Muscle of arm (tissue), 1 donor: ENCODE measurements at regions not wholly inside any gene's neighbourhood (a gene's known extent, or its start where the extent isn't known, plus 50 kb on each side); places are given as distances from the start of the nearest gene placed in this dataset.
"Not testable (repeated sequence)": the region's sequence is repeated elsewhere in the genome, so short reads cannot be mapped to it uniquely, and the experiment has no call there.

Experiments used
- DNase-seq: peaks from one replicate; pipeline ENCODE4 v3.0.0-alpha.2; 2013

DNA sequence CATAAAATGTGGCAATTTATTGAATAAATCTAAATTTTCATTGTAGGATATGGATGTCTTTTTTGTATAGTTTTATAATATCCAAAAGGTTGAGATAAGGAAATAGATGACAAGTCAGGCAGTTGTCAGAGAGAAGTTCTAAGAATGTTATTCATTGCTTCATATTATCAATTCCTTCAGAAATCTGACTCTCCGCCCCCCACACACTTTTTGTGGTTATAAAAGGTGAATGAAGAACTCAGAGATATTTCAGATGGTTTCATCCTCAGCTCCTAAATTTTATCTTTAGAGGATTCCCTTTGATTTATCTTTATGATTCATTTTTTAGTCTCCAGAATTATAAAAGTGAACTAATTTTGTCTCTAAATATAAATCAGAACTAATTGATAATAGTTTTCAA, 136.1 kb upstream of the NOX3 start:
- no peak for DNase-seq

DNA sequence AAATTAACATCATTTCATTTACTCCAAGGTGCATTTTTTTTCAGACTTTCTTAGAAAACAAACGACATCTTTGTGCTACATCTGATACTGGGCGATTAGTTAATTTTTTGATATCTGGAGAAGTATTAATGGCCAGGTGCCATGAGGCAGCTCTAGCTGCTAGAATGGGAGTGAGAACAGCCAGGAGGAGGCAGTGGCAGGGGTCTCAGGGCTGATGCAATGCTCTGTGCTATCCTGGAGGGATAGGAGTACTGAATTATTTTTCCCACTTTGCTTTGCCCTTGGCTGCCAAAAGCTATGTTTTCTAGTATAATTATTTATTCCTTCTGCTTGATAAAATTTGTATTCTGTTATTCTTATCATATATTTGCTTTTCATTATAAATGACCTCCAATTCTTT, 133.6 kb upstream of the NOX3 start:
- no peak for DNase-seq

DNA sequence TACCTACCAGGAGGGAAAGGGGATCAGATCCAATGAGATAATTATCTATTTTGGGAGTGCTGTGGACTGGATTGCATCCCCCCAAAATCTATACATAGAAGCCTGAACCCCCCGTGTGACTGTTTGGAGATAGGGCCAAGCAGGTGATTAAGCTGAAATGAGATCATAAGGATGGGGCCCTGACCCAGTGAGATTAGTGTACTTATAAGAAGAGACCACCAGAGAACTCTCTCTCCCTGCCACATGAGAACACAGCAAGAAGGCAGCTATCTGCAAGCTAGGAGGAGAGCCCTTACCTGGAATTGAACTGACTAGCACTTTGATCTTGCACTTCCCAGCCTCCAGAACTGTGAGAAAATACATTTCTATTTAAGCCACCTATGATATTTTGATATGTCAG, 132.2 kb upstream of the NOX3 start:
- no peak for DNase-seq

DNA sequence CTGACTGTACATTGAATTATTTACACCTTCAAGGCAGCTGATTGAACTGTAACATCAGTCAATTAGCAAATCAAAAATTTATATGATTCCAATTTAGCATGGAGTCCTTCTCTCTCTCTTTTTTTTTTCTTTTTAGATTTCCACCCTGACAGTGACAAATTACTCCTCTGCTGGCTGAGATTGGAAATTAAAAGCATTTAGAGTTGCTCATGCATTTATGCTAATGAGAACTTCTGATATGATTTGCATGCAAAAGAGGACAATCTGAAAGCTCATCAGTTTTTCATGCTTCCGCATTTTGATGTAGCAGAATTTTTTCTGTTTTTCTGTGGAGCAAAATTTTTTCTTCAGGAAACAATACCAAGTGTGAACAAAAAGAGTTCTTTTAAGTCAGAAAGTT, 130.5 kb upstream of the NOX3 start:
- DNase-seq, result no peak

DNA sequence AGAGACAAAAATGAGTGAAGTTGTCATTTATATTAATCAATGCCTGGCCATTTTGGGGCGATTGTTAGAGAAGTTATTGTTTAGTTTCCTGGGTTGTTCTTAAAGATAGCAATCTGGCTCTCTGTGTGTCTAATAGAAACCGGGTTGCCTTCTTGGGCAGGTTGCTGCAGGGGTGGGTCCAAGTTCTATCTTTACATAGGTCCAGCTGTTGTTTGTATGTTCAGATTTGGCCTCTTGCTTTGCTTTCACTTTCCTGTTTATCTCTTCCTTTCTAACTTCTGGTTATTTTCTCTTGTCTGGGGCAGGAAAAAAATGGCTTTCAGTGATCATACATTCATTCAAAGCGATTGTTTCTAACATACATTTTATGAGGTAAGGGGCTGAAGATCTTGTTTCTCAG, 128.4 kb upstream of the NOX3 start:
- DNase-seq, result no peak

DNA sequence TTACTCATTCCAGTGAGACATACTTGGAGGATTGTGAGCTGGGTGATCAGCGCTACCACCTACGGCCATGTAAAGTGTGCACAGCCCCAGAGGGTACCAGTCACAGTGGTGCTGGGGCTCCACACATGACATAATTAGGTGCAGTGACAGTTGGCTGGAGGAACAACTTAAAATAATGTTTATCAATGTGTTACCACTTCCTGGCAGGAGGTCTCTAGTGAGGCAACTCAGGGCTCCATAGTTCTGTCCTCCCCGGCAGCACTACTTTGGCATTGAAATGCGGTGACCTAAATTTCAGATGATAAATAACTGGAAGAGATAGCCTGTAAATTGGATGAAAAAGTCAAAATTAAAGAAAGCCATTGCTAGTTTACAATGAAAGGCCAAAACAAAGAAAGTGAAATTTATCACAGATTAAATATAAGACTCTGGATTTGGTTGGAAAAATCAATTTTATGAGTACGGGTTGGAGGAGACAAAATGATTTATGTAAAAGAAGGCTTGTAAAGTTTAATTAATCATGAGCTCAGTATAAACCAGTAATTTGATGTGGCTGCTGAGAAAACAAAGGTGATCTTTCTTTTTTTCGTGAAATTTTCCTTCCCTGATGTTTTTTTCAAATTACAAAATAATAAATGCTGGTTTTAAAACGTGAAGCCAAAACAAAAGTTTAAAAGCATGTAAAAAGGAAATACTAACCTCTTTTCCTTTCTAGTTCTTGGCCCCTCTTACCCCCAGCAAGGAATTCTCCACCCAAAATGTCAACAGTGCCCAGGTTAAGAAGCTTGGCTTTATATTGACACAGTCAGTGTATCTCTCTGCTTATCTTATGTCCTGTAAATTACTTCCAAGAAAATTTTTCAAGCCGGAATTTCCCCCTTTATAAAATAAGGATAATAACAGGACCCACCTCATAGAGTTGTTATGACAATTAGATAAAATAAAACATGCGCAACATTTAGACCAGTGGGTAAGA, 126.7 kb upstream of the NOX3 start:
- no peak for DNase-seq

DNA sequence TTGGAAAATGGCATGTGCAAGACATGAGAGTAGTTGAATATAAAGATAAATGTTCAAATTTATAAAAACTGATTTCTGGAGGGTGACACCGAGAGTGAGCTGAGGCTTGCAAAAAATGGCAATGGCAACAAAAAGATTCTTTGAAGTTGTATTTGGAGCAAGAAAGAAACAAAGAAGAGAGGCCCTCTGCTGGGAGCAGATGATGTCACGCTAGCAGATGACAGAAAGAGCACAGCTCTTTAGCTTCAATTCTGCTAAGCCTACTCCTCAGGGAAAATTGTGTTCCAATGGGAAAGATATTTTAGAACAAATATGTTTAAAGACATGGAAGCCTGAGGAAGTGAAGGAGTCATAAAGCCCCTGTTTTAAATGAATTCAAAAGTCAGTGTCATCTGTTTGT, 125.3 kb upstream of the NOX3 start:
- DNase-seq, result no peak

DNA sequence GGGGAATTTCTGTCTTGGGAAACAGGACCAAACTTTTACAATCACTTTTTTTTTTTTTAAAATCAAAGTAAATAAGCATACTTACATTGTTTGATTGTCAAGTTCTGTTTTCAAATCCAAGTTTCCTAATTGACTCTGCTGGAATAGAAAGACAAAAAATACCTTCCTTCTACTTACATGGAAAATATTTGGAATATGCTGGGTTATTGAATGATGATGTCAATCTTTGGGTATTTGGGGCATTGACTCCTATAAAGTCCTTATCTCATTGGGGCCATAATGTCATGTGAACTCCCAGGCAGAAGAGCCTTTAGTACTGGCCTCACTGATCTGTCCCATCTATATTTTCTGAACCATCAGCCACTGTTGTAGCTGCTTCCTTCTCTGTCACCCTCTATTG, 122.6 kb upstream of the NOX3 start:
- no peak for DNase-seq

DNA sequence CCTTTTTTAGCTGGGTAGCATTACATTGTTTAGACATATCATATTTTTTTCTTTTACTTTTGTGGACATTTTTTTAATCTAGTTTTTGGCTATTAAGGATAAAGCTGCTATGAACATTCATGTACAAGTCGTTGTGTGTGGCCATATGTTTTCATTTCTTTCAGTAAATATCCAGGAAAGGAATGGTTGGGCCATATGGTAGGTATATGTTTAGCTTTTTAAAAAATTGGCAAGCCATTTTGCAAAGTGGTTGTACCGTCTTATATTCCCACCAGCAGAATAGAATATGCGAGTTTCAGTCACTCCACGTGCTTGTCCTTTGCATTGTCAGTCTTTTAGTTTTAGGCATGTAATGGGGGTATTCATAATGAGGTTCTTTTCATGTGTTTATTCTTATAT, 106.3 kb upstream of the NOX3 start:
- DNase-seq, result no peak

DNA sequence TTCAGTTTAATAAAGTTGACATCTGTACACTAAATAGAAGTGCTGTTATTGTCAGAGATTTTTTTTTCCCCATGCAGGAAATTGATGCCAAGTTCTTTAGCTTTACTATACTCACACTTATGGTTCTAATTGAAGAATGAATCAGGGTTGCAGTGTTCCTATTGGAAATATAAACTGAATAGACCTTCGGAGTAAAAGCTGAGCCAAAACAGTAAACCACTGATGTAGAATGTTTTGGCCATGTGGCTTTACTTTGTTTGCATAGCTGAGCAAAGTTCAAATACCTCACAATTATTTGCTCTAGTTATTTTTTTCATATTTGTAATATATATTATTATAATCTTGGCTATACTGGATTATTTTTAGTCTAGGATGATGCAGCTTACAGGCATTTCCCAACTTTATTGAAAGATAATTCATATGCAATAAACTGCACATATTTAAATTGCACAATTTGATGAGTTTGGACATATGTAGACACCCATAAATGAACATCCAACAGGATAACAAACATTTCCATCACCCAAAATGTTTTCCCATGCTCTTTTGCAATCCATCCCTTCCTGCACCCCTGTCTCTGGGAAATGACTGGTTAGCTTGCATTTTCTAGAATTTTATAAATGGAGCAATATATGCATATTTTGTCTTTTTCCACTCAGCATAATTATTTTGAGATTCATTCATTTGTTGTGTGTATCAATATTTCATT, 105.8 kb upstream of the NOX3 start:
- DNase-seq, result no peak

DNA sequence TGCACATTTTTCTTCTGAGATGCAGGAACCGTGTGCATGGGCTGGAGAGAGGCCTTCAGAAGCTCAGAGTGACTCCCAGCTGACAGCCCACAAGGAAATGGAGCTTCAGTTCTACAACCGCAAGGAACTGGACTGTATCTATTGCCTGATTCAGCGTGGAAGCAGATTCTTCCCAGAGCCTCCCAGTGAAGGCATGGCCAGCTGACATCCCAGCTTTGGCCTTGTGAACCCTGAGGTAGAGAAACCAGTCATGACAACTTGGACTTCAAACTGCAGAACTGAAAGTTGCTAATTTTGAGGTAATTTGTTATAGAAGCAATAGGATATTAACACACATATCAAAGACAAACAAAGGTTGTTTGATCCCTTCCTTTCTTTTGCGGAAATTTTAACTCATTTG, 94.3 kb upstream of the NOX3 start:
- DNase-seq, result no peak

DNA sequence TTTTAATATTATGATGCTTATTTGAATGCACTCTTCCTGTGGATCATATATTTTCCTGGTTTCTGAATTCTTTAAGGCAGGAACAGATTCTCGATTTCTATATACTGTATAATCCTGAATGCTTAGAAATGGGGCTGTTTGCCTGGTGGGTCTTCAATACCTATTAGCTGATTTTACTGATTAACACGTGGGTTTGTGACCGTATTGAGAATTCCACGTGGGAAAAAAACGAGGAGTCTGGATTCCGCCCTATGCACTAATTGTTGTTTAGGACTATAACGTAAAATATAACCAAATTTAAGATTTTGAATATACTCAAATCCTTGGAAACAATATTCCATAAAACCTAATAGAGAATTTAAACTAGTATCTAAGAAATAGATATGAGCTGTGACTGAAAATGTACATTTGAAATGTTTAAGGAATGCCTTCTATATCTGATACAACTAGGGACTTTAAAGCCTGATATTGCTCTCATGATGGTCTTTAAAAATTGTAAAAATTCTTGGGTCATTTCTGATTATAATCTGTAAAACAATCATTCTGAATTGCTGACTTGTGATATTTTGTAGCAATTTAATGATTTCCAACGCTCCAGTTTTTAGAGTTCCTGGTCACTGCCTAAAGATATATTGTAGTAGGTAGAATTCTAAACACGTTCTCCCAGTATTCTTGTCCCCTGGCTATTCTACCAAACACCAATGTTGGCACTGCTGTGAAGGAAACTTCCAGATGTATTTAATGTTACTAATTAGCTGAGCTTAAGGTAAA, 93.6 kb upstream of the NOX3 start:
- no peak for DNase-seq

DNA sequence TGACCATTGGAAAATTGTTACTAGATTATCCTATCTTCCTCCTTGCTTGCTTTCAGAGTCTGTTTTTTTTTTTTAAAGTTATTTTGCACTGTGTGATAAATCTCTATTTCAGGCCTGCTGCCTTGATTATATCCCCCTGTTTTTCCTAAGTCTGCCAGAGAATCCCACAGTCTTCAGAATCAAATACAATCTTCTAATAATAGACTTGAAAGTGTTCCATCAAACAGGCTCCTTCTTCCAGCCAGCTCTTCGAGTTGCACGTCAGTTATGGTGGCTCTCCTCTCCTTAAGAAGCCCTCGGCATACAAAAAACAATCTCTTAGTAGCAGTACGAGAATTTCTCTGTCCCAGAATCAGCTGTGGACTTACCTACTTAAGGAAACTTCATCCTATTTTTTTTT, 92.9 kb upstream of the NOX3 start:
- no peak for DNase-seq

DNA sequence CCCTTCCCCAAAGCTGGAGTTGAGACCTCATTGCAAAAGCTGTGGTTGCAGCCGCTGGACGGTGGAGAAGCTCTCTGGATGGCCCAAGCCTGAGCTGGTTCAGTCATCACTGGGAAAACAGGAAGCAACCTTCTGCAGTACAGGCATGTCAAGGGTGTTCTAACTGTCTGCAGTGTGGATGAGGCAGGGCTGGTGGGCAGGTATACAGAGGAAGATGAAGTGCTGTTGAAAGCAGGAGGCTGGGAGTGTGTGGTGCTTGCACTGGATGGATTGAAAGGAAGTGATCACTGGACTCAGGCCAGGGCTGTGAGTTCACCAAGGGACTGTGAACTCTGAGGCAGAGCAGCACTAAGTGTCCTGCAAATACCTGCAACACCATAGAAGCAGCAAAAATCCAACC, 89.0 kb upstream of the NOX3 start:
- DNase-seq, result no peak

DNA sequence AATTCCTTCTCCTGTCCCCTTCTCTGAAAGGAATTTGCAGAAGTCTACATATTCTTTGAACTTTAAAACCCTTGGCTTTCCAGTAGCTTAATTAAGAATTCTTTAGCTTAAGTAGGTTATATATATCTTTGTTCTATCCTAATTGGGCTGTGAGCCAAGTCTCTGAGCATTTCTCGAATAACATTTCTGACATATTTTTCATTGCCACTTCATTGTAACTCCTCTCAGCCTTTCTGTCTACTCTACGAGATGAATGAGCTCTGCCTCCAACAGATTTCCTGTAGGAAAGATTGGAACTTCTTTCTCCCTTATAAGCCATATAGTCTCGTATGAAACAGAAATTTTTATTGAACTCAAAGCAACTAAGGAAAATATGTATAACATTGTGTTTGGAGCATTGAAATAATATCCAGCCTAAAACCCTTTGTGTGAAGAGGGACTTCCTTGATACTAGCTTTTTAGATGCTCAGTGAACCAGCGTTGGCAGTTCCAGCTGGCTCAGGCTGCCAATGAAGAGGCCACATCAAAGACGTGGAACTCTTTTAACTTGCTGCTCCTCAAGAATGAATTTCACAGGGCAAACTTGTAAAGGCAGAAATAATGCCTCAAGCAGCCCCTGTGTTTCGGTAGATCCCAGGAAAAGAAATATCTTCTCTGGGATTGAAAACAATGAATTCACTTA, 87.7 kb upstream of the NOX3 start:
- no peak for DNase-seq

DNA sequence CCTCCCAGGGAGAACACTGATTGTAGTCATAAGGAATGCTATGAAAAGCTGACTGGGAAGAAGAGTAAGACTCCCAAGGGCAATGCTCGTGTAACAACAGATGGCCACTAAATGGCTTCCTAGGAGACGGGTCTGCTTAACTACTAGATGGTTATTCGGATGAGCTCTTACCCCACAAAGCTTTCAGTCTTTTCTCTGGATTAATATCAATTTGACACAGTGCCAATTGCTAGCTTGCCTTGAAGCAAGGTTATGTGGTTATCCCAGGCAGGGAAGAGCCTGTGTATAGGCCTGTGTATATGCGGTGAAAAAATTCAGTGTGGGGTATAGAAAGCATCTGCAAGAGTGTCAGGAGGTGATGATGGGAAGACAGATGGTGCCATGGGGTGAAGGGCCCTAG, 86.4 kb upstream of the NOX3 start:
- DNase-seq, result no peak

DNA sequence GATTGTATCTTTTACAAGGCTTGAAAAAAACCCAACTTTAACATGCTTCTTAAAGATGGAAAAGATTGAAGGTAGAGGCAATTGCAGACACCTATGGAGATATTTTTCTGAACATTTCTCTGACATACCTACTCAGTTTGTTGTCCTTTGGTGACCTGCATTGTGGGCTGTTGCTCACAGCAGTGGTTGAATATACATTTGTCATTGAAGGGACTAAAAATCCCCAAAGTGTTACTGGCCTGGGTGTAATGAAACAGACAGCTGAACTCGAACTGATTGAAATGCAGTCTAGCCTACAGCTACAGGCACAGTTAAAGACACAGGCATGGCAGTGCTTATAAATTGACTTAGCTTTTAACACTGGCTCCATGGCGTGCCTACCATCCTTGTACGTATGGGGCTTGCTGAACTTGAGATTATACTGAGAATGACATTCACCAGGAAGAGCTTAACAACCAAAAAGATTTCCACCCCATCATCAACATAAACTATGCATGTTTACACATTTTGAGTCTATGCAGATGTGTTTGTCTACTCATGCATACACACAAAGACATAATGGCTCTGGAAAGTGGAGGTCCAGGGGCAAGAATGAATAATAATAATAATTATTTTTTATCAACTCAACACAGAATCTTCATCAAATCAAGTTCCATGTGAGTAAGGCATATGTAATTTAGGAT, 83.2 kb upstream of the NOX3 start:
- no peak for DNase-seq

DNA sequence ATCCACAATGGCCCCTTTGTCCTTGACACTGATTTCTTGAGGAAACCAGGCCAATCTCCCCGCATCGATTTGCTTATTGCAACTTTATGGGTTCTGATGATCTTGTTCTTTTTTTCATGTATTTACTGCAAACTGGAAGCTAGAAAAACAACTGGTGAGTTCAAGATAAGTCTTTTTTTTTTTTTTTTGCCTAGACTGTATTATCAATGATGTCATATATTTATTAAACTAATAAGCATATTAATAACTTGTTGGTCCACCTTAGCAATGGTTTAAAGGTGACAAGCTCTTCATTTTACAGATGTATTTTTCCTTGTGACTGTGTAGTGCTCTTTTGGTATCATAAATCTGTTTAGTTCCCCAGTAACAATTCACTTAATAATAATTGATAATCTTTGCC, 79.0 kb upstream of the NOX3 start:
- DNase-seq, result no peak

DNA sequence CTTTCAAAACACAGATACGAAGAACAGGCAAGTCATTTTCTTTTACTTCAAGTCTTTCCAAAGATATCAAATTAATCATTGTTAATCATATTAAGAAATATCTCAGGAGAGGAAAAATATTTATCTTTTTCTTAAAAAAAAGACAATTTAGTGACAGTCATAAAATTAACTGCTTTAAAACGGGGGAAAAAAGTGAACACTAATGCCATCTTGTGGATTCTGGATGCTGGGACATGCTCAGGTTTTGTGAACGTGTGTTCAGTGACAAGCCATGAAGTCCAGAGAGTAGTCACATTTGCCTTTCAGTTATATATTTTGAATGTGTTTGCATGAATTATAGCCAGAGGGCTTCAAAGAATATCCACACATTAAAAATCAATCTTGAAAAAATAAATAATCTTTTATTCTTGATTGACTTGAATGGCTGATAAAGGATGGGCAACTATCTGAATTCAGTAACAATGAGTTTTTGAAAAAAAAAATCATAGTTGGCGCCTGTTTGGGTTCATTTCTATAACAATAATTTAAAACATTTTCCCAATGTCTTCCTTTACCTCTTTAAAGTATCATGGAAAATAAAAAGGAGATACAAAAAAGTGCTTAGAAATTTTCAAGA, 74.7 kb upstream of the NOX3 start:
- DNase-seq, result peak; percentile 28

DNA sequence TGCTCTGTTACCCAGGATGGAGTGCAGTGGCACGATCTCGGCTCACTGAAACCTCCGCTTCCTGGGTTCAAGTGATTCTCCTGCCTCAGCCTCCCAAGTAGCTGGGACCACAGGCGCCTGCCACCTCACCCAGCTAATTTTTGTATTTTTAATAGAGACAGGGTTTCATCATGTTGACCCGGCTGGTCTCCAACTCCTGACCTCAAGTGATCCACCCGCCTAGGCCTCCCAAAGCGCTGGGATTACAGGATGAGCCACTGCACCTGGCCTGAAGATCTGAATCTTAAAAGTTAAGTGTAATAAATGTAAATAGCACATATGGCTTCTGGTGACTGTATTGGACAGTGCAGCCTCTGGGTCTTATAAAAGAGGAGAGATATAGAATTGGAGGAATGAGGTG, 74.2 kb upstream of the NOX3 start:
- DNase-seq, result not testable (repeated sequence)

DNA sequence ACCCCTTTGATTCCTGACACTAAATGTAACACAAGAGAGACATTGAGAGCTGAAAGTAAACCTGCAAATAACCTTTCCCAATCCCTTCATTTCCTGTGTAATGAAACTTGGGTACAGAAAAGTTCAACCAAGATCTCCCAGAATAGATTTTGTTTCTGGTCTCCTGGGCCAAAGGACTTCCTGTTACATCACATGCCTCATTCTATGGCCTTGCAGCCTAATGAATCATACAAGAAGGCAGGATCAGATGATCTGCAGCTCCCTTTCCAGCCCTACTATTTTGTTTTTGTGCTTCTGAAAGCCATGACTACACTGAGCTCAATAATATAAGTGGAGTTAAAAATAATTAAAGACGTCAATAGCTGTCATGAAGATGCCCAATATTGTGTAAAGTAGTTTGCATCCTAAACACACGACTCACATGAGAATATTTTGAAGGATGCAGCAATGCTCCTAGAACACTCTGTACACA, 73.4 kb upstream of the NOX3 start:
- peak; percentile 19 for DNase-seq
